Neural progenitor cell (in vitro differentiated cells): ENCODE measurements at regions not wholly inside any gene's neighbourhood (a gene's known extent, or its start where the extent isn't known, plus 50 kb on each side); places are given as distances from the start of the nearest gene placed in this dataset.
A peak's percentile ranks its signal among the peaks of the same experiment; 100 is the strongest.

ENCODE experiments used
- DNase-seq: peaks from one replicate; pipeline ENCODE4 v3.0.0-alpha.2; 2016; ENCODE audit warnings: low spot score
- H2AFZ ChIP-seq: fragments of 200-600 bp; sonication (generic); replicated peaks from 2 replicates; pipeline ENCODE4 v1.6.1; 2016; ENCODE audit warnings: antibody characterized with exemption
- H3F3A ChIP-seq: fragments of 200-600 bp; sonication (generic); 2 replicates; pipeline ENCODE4 v1.6.1; 2016; ENCODE audit warnings: antibody characterized with exemption, low read depth
- H3K27ac ChIP-seq: fragments of 200-600 bp; sonication (generic); 2 replicates; pipeline ENCODE4 v1.5.1; 2016; ENCODE audit warnings: mild to moderate bottlenecking
- H3K27me3 ChIP-seq: fragments of 200-600 bp; sonication (generic); 2 replicates; pipeline ENCODE4 v1.6.1; 2016; ENCODE audit warnings: mild to moderate bottlenecking, moderate library complexity
- H3K36me3 ChIP-seq: fragments of 200-600 bp; sonication (generic); 2 replicates; pipeline ENCODE4 v1.5.1; 2016
- H3K4me1 ChIP-seq: fragments of 200-600 bp; sonication (generic); 2 replicates; pipeline ENCODE4 v1.6.1; 2016; ENCODE audit warnings: mixed run types
- H3K4me2 ChIP-seq: fragments of 200-600 bp; sonication (generic); 2 replicates; pipeline ENCODE4 v1.6.1; 2016
- H3K4me3 ChIP-seq: fragments of 200-600 bp; sonication (generic); 2 replicates; pipeline ENCODE4 v1.5.1; 2016
- H3K79me2 ChIP-seq: fragments of 200-600 bp; sonication (generic); 2 replicates; pipeline ENCODE4 v1.6.1; 2016; ENCODE audit warnings: low read depth
- H3K9ac ChIP-seq: fragments of 200-600 bp; sonication (generic); 2 replicates; pipeline ENCODE4 v1.6.1; 2016
- H3K9me3 ChIP-seq: fragments of 200-600 bp; sonication (generic); 2 replicates; pipeline ENCODE4 v1.5.1; 2016; ENCODE audit warnings: low read depth
- H4K20me1 ChIP-seq: fragments of 200-600 bp; sonication (generic); 2 replicates; pipeline ENCODE4 v1.6.1; 2016; ENCODE audit warnings: low read depth
- H3K27ac Mint-ChIP-seq: 3 replicates; pipeline ENCODE4 v1.8.0; 2021; ENCODE audit warnings: mixed read lengths
- H3K27me3 Mint-ChIP-seq: 2 replicates; pipeline ENCODE4 v1.8.0; 2022; ENCODE audit warnings: low read depth, mild to moderate bottlenecking, inconsistent platforms, moderate library complexity, mixed read lengths; ENCODE audit not compliant: insufficient read depth
- H3K36me3 Mint-ChIP-seq: 3 replicates; pipeline ENCODE4 v1.8.0; 2021; ENCODE audit warnings: mixed read lengths
- H3K4me1 Mint-ChIP-seq: 3 replicates; pipeline ENCODE4 v1.8.0; 2021; ENCODE audit warnings: mixed read lengths
- H3K4me3 Mint-ChIP-seq: 3 replicates; pipeline ENCODE4 v1.8.0; 2021; ENCODE audit warnings: mild to moderate bottlenecking, moderate library complexity, mixed read lengths
- H3K9me3 Mint-ChIP-seq: 3 replicates; pipeline ENCODE4 v1.8.0; 2020; ENCODE audit warnings: mixed read lengths
- CTCF ChIP-seq: fragments of 200-600 bp; sonication (generic); IDR thresholded peaks from 2 replicates; pipeline ENCODE4 v1.5.1; 2017; ENCODE audit warnings: antibody characterized with exemption, mild to moderate bottlenecking
- EZH2 ChIP-seq: fragments of 200-600 bp; sonication (generic); IDR thresholded peaks from 2 replicates; pipeline ENCODE4 v1.6.1; 2017; ENCODE audit warnings: antibody characterized with exemption, mild to moderate bottlenecking, moderate library complexity
- EZH2phosphoT487 ChIP-seq: fragments of 200-600 bp; sonication (generic); IDR thresholded peaks from 2 replicates; pipeline ENCODE4 v1.6.1; 2017; ENCODE audit warnings: antibody characterized with exemption

GRCh38 chr12:118870551-118870950 is 110.8 kb upstream of the SRRM4 start:
- Mint-ChIP-seq H3K4me3 (no peak overlapping the region), H3K27ac (no peak overlapping the region), H3K9me3 (no peaks in the 10 kb centered on the region), H3K27me3 (peaks cover 21% of the 10 kb centered on the region), H3K4me1 (peaks cover 13% of the 10 kb centered on the region), H3K36me3 (no peaks in the 10 kb centered on the region)
- Histone ChIP-seq H2AFZ (no peak overlapping the region), H3K4me1 (peaks cover 18% of the 10 kb centered on the region), H3K27me3 (peaks cover 33% of the 10 kb centered on the region), H4K20me1 (no peaks in the 10 kb centered on the region), H3K27ac (no peak overlapping the region), H3K9ac (no peak overlapping the region), H3K4me2 (peak overlapping the region; percentile 59), H3K79me2 (no peaks in the 10 kb centered on the region), H3K9me3 (no peaks in the 10 kb centered on the region), H3K36me3 (no peaks in the 10 kb centered on the region), H3K4me3 (no peak overlapping the region), H3F3A (peaks cover 3% of the 10 kb centered on the region)
- peak; percentile 51 for DNase-seq
- TF ChIP-seq EZH2 = no peak
- no peak for TF ChIP-seq CTCF
- no peak for TF ChIP-seq EZH2phosphoT487

GRCh38 chr12:118874698-118875548 is 106.4 kb upstream of the SRRM4 start:
- H3K27ac ChIP-seq = no peak overlapping the region
- H3K4me3 ChIP-seq = peak overlapping the region; percentile 16
- H3K9ac ChIP-seq = no peak overlapping the region
- no peaks in the 10 kb centered on the region for H4K20me1 ChIP-seq
- Mint-ChIP-seq H3K27ac (peak overlapping the region; percentile 86), H3K4me1 (peaks cover 16% of the 10 kb centered on the region), H3K4me3 (peak overlapping the region; percentile 19), H3K36me3 (no peaks in the 10 kb centered on the region), H3K27me3 (peaks cover 24% of the 10 kb centered on the region), H3K9me3 (no peaks in the 10 kb centered on the region)
- H3K36me3 ChIP-seq = no peaks in the 10 kb centered on the region
- peak; percentile 85 for DNase-seq
- H3K79me2 ChIP-seq = no peaks in the 10 kb centered on the region
- TF ChIP-seq EZH2 (no peak), EZH2phosphoT487 (no peak), CTCF (no peak)
- peaks cover 3% of the 10 kb centered on the region for H3F3A ChIP-seq
- H3K27me3 ChIP-seq = peaks cover 4% of the 10 kb centered on the region
- peak overlapping the region; percentile 60 for H3K4me2 ChIP-seq
- peaks cover 18% of the 10 kb centered on the region for H3K4me1 ChIP-seq
- no peaks in the 10 kb centered on the region for H3K9me3 ChIP-seq
- peak overlapping the region; percentile 70 for H2AFZ ChIP-seq

GRCh38 chr12:118880720-118881493 is 100.4 kb upstream of the SRRM4 start:
- DNase-seq = no peak

More at GRCh38 chr12:118880720-118881493, 100.4 kb upstream of the SRRM4 start:
- Histone ChIP-seq H3K4me3 (no peak overlapping the region), H3F3A (no peaks in the 10 kb centered on the region), H3K4me1 (peaks cover 11% of the 10 kb centered on the region), H3K4me2 (no peak overlapping the region), H3K9ac (no peak overlapping the region), H3K9me3 (no peaks in the 10 kb centered on the region), H3K36me3 (peaks cover 3% of the 10 kb centered on the region), H3K79me2 (no peaks in the 10 kb centered on the region), H2AFZ (no peak overlapping the region), H4K20me1 (no peaks in the 10 kb centered on the region), H3K27me3 (no peaks in the 10 kb centered on the region), H3K27ac (no peak overlapping the region)
- TF ChIP-seq CTCF (no peak), EZH2phosphoT487 (no peak), EZH2 (no peak)
- Mint-ChIP-seq H3K4me3 (peak overlapping the region; percentile 4), H3K27ac (no peak overlapping the region), H3K27me3 (peaks cover 11% of the 10 kb centered on the region), H3K36me3 (no peaks in the 10 kb centered on the region), H3K9me3 (no peaks in the 10 kb centered on the region), H3K4me1 (peaks cover 19% of the 10 kb centered on the region)
